WTC11 (cell line): ENCODE measurements at regions not wholly inside any gene's neighbourhood (a gene's known extent, or its start where the extent isn't known, plus 50 kb on each side); places are given as distances from the start of the nearest gene placed in this dataset.

Experiments used
- ATAC-seq: fragments of 200-7000 bp; cut with Tn5 transposase; 2 replicates; pipeline ENCODE4 v1.10.0; 2021; ENCODE audit warnings: mild to moderate bottlenecking, moderate library complexity
- CTCF ChIA-PET: fragments of 300-600 bp; sonication (Branson Sonifier 250); formaldehyde crosslinking; loops from one replicate; lab custom pipeline; 2021; ENCODE audit warnings: antibody characterized with exemption; lab: Charles Lee
- POLR2A ChIA-PET: fragments of 350-600 bp; sonication (Branson Sonifier 250); formaldehyde crosslinking; loops from one replicate; lab custom pipeline; 2021; ENCODE audit warnings: antibody characterized with exemption; lab: Charles Lee
- DNase-seq: peaks from one replicate; pipeline ENCODE4 v3.0.0; 2021; ENCODE audit warnings: low spot score
- H3K27ac Mint-ChIP-seq: 2 replicates; pipeline ENCODE4 v1.8.0; 2021; ENCODE audit warnings: mixed read lengths
- H3K27me3 Mint-ChIP-seq: 2 replicates; pipeline ENCODE4 v1.8.0; 2021; ENCODE audit warnings: low read depth, mild to moderate bottlenecking, moderate library complexity, mixed read lengths
- H3K36me3 Mint-ChIP-seq: 2 replicates; pipeline ENCODE4 v1.8.0; 2021; ENCODE audit warnings: mixed read lengths
- H3K4me1 Mint-ChIP-seq: 2 replicates; pipeline ENCODE4 v1.8.0; 2022; ENCODE audit warnings: mixed read lengths
- H3K4me3 Mint-ChIP-seq: 2 replicates; pipeline ENCODE4 v1.8.0; 2021; ENCODE audit warnings: mild to moderate bottlenecking, moderate library complexity, mixed read lengths
- H3K9me3 Mint-ChIP-seq: 2 replicates; pipeline ENCODE4 v1.8.0; 2021; ENCODE audit warnings: mixed read lengths
- CREB1 ChIP-seq: sonication (generic); formaldehyde crosslinking; IDR thresholded peaks from 2 replicates; pipeline ENCODE4 v1.8.0; 2023; ENCODE audit warnings: mild to moderate bottlenecking, missing genetic modification reagents
- ELF4 ChIP-seq: sonication (generic); formaldehyde crosslinking; IDR thresholded peaks from 2 replicates; pipeline ENCODE4 v1.8.1; 2022; ENCODE audit warnings: low read depth, mild to moderate bottlenecking, moderate library complexity, missing genetic modification reagents
- ETV6 ChIP-seq: sonication (generic); formaldehyde crosslinking; IDR thresholded peaks from 2 replicates; pipeline ENCODE4 v1.8.1; 2022; ENCODE audit warnings: mild to moderate bottlenecking, missing genetic modification reagents
- FOXP1 ChIP-seq: sonication (generic); formaldehyde crosslinking; IDR thresholded peaks from 2 replicates; pipeline ENCODE4 v1.8.0; 2022; ENCODE audit warnings: missing genetic modification reagents, mild to moderate bottlenecking, moderate library complexity, borderline replicate concordance
- JAZF1 ChIP-seq: fragments of 250-450 bp; sonication (Bioruptor Pico); IDR thresholded peaks from 2 replicates; pipeline ENCODE4 v1.9.0; 2021; ENCODE audit warnings: moderate library complexity, mild to moderate bottlenecking, inconsistent platforms
- KAT7 ChIP-seq: sonication (generic); formaldehyde crosslinking; IDR thresholded peaks from 2 replicates; pipeline ENCODE4 v1.8.1; 2023; ENCODE audit warnings: missing genetic modification reagents, mild to moderate bottlenecking, borderline replicate concordance
- MYBL2 ChIP-seq: sonication (generic); formaldehyde crosslinking; IDR thresholded peaks from 2 replicates; pipeline ENCODE4 v1.8.1; 2023; ENCODE audit warnings: mild to moderate bottlenecking, moderate library complexity, missing genetic modification reagents
- OVOL2 ChIP-seq: fragments of 250-450 bp; sonication (Bioruptor Pico); IDR thresholded peaks from 2 replicates; pipeline ENCODE4 v1.9.0; 2021; ENCODE audit warnings: mild to moderate bottlenecking, borderline replicate concordance
- SMAD4 ChIP-seq: sonication (generic); formaldehyde crosslinking; IDR thresholded peaks from 2 replicates; pipeline ENCODE4 v1.8.0; 2022; ENCODE audit warnings: mild to moderate bottlenecking, missing genetic modification reagents
- SP1 ChIP-seq: sonication (generic); formaldehyde crosslinking; conservative IDR thresholded peaks from 2 replicates; pipeline ENCODE4 v1.8.1; 2022; ENCODE audit warnings: missing genetic modification reagents
- ZNF416 ChIP-seq: fragments of 250-450 bp; sonication (Bioruptor Pico); IDR thresholded peaks from 2 replicates; pipeline ENCODE4 v1.9.0; 2021; ENCODE audit warnings: mild to moderate bottlenecking, inconsistent platforms
- TF ChIP-seq, protein P1 (sequence below): fragments of 250-450 bp; sonication (Bioruptor Pico); conservative IDR thresholded peaks from 2 replicates; pipeline ENCODE4 v1.9.0; 2021; ENCODE audit warnings: mild to moderate bottlenecking
- TF ChIP-seq, protein P2 (sequence below): sonication (generic); formaldehyde crosslinking; IDR thresholded peaks from 2 replicates; pipeline ENCODE4 v1.8.1; 2023; ENCODE audit warnings: mild to moderate bottlenecking, missing genetic modification reagents, moderate library complexity
- TF ChIP-seq, protein P3 (sequence below): sonication (generic); formaldehyde crosslinking; IDR thresholded peaks from 2 replicates; pipeline ENCODE4 v1.8.0; 2022; ENCODE audit warnings: mild to moderate bottlenecking, missing genetic modification reagents
- TF ChIP-seq, protein P4 (sequence below): sonication (generic); formaldehyde crosslinking; IDR thresholded peaks from 2 replicates; pipeline ENCODE4 v1.8.0; 2023; ENCODE audit warnings: missing genetic modification reagents
- TF ChIP-seq, protein P5 (sequence below): sonication (generic); formaldehyde crosslinking; IDR thresholded peaks from 2 replicates; pipeline ENCODE4 v1.8.1; 2022; ENCODE audit warnings: low read depth, missing genetic modification reagents, borderline replicate concordance
- TF ChIP-seq, protein P6 (sequence below): sonication (generic); formaldehyde crosslinking; IDR thresholded peaks from 2 replicates; pipeline ENCODE4 v1.8.1; 2022; ENCODE audit warnings: missing genetic modification reagents, borderline replicate concordance
- TF ChIP-seq, protein P7 (sequence below): sonication (generic); formaldehyde crosslinking; IDR thresholded peaks from 2 replicates; pipeline ENCODE4 v1.8.1; 2023; ENCODE audit warnings: mild to moderate bottlenecking, moderate library complexity, missing genetic modification reagents
- TF ChIP-seq, protein P8 (sequence below): sonication (generic); formaldehyde crosslinking; IDR thresholded peaks from 2 replicates; pipeline ENCODE4 v1.8.1; 2023; ENCODE audit warnings: mild to moderate bottlenecking, missing genetic modification reagents
- TF ChIP-seq, protein P9 (sequence below): sonication (generic); formaldehyde crosslinking; IDR thresholded peaks from 2 replicates; pipeline ENCODE4 v1.8.0; 2022; ENCODE audit warnings: mild to moderate bottlenecking, missing genetic modification reagents

DNA sequence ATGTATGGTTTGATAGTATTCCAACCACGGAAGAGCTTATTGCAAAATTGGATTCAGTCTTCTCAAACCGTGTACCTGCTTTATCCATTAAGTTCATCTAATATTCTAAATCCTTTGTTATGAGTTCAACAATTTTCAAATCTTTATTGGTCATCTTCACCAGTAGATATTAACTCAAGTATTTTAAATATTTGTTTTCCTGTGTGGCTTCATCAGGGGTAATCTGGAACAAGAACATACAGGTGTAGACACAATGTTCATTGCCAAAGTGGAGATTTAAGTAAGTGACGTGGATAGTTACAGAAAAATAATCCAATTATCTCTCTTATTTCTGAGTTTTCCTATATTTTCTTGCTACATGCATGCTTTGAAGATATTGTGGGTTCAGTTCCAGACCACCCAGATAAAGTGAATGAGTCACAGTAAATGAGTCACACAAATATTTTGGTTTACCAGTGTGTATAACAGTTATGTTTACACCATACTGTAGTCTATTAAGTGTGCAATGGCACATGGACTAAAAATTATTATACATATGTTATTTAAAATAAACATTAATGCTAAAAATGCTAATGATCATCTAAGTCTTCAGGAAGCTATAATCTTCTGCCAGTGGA lies 429.0 kb upstream of the POT1 start:
- Mint-ChIP-seq H3K9me3 (no peaks in the 10 kb centered on the region), H3K4me3 (no peak overlapping the region), H3K36me3 (no peaks in the 10 kb centered on the region), H3K27me3 (no peaks in the 10 kb centered on the region; the same call in 1 of the 2 replicates), H3K27ac (no peak overlapping the region), H3K4me1 (no peaks in the 10 kb centered on the region)
- ChIA-PET CTCF (no interaction called here), POLR2A (no interaction called here)
- no peak for ATAC-seq
- TF ChIP-seq SMAD4 (CRISPR knock-in tag) (no peak), OVOL2 (CRISPR knock-in tag) (no peak), ELF4 (CRISPR knock-in tag) (no peak), SP1 (CRISPR knock-in tag) (no peak), KAT7 (no peak), FOXP1 (CRISPR knock-in tag) (no peak), ETV6 (CRISPR knock-in tag) (no peak), ZNF416 (CRISPR knock-in tag) (no peak), MYBL2 (no peak), CREB1 (no peak), JAZF1 (CRISPR knock-in tag) (no peak)
- TF ChIP-seq, protein P1, sequence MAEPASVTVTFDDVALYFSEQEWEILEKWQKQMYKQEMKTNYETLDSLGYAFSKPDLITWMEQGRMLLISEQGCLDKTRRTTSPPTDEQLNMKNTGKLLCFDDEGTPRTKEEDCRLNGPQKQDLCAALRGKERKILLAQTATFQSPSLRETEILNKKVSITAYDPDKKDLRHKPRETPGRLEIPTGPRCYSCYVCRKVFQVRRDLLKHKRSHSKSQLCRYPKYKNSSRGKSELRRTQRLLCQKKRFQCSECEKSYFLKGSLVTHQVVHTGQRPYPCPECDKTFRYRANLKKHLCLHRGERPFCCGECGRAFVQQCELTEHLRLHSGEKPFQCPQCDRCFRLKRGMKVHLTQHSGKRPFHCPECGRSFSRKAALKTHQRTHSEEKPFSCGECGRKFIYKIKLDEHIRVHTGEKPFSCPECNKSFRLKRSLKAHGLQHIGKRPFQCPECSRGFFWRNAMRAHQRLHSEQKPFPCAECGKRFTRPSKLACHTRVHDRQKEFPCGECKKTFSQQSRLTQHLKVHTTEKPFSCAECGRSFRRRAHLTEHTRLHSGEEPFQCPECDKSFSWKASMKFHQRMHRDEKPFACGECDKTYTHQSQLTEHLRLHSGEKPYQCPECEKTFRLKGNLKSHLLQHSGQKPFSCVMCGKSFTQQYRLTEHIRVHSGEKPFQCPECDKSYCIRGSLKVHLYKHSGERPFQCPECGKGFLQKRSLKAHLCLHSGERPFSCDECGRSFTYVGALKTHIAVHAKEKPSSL (CRISPR knock-in tag): no peak
- TF ChIP-seq, protein P2, sequence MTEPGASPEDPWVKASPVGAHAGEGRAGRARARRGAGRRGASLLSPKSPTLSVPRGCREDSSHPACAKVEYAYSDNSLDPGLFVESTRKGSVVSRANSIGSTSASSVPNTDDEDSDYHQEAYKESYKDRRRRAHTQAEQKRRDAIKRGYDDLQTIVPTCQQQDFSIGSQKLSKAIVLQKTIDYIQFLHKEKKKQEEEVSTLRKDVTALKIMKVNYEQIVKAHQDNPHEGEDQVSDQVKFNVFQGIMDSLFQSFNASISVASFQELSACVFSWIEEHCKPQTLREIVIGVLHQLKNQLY: no peak
- TF ChIP-seq, protein P3, sequence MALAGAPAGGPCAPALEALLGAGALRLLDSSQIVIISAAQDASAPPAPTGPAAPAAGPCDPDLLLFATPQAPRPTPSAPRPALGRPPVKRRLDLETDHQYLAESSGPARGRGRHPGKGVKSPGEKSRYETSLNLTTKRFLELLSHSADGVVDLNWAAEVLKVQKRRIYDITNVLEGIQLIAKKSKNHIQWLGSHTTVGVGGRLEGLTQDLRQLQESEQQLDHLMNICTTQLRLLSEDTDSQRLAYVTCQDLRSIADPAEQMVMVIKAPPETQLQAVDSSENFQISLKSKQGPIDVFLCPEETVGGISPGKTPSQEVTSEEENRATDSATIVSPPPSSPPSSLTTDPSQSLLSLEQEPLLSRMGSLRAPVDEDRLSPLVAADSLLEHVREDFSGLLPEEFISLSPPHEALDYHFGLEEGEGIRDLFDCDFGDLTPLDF: no peak
- TF ChIP-seq, protein P4, sequence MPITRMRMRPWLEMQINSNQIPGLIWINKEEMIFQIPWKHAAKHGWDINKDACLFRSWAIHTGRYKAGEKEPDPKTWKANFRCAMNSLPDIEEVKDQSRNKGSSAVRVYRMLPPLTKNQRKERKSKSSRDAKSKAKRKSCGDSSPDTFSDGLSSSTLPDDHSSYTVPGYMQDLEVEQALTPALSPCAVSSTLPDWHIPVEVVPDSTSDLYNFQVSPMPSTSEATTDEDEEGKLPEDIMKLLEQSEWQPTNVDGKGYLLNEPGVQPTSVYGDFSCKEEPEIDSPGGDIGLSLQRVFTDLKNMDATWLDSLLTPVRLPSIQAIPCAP (CRISPR knock-in tag): no peak
- TF ChIP-seq, protein P5, sequence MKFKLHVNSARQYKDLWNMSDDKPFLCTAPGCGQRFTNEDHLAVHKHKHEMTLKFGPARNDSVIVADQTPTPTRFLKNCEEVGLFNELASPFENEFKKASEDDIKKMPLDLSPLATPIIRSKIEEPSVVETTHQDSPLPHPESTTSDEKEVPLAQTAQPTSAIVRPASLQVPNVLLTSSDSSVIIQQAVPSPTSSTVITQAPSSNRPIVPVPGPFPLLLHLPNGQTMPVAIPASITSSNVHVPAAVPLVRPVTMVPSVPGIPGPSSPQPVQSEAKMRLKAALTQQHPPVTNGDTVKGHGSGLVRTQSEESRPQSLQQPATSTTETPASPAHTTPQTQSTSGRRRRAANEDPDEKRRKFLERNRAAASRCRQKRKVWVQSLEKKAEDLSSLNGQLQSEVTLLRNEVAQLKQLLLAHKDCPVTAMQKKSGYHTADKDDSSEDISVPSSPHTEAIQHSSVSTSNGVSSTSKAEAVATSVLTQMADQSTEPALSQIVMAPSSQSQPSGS (CRISPR knock-in tag): no peak
- TF ChIP-seq, protein P6, sequence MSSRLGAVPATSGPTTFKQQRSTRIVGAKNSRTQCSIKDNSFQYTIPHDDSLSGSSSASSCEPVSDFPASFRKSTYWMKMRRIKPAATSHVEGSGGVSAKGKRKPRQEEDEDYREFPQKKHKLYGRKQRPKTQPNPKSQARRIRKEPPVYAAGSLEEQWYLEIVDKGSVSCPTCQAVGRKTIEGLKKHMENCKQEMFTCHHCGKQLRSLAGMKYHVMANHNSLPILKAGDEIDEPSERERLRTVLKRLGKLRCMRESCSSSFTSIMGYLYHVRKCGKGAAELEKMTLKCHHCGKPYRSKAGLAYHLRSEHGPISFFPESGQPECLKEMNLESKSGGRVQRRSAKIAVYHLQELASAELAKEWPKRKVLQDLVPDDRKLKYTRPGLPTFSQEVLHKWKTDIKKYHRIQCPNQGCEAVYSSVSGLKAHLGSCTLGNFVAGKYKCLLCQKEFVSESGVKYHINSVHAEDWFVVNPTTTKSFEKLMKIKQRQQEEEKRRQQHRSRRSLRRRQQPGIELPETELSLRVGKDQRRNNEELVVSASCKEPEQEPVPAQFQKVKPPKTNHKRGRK (CRISPR knock-in tag): no peak
- TF ChIP-seq, protein P7, sequence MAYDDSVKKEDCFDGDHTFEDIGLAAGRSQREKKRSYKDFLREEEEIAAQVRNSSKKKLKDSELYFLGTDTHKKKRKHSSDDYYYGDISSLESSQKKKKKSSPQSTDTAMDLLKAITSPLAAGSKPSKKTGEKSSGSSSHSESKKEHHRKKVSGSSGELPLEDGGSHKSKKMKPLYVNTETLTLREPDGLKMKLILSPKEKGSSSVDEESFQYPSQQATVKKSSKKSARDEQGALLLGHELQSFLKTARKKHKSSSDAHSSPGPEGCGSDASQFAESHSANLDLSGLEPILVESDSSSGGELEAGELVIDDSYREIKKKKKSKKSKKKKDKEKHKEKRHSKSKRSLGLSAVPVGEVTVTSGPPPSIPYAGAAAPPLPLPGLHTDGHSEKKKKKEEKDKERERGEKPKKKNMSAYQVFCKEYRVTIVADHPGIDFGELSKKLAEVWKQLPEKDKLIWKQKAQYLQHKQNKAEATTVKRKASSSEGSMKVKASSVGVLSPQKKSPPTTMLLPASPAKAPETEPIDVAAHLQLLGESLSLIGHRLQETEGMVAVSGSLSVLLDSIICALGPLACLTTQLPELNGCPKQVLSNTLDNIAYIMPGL (CRISPR knock-in tag): no peak
- TF ChIP-seq, protein P8, sequence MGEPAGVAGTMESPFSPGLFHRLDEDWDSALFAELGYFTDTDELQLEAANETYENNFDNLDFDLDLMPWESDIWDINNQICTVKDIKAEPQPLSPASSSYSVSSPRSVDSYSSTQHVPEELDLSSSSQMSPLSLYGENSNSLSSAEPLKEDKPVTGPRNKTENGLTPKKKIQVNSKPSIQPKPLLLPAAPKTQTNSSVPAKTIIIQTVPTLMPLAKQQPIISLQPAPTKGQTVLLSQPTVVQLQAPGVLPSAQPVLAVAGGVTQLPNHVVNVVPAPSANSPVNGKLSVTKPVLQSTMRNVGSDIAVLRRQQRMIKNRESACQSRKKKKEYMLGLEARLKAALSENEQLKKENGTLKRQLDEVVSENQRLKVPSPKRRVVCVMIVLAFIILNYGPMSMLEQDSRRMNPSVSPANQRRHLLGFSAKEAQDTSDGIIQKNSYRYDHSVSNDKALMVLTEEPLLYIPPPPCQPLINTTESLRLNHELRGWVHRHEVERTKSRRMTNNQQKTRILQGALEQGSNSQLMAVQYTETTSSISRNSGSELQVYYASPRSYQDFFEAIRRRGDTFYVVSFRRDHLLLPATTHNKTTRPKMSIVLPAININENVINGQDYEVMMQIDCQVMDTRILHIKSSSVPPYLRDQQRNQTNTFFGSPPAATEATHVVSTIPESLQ: no peak
- TF ChIP-seq, protein P9, sequence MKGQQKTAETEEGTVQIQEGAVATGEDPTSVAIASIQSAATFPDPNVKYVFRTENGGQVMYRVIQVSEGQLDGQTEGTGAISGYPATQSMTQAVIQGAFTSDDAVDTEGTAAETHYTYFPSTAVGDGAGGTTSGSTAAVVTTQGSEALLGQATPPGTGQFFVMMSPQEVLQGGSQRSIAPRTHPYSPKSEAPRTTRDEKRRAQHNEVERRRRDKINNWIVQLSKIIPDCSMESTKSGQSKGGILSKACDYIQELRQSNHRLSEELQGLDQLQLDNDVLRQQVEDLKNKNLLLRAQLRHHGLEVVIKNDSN (CRISPR knock-in tag): no peak
- no peak for DNase-seq
